ENCODE measurements at regions not wholly inside any gene's neighbourhood (a gene's known extent, or its start where the extent isn't known, plus 50 kb on each side); places are given as distances from the start of the nearest gene placed in this dataset.

GRCh38 chr9:14511452-14511851 lies 181.8 kb downstream of the ZDHHC21 start:
- TF ChIP-seq SPI1 (IDR thresholded peaks at IDR 0.05; ENCODE audit: borderline replicate concordance, low read depth) (no peak), POLR2AphosphoS5 (IDR thresholded peaks at IDR 0.05; ENCODE audit: low read depth) (no peak)
- Histone ChIP-seq H3K4me3 (replicated peaks; ENCODE audit: insufficient read depth, low read length) (no peak overlapping the region), H3K27me3 (ENCODE audit: insufficient read depth, poor library complexity, severe bottlenecking) (no peaks in the 10 kb centered on the region), H3K27ac (replicated peaks) (no peak overlapping the region)
- DNase-seq (ENCODE audit: low read depth in 1 of 2, low spot score in 1 of 2), result no peak

GRCh38 chr9:14508884-14509283 lies 184.3 kb downstream of the ZDHHC21 start:
- no peak for DNase-seq (ENCODE audit: low read depth in 1 of 2, low spot score in 1 of 2)
- Histone ChIP-seq H3K27ac (replicated peaks) (no peak overlapping the region), H3K27me3 (ENCODE audit: insufficient read depth, poor library complexity, severe bottlenecking) (no peaks in the 10 kb centered on the region), H3K4me3 (replicated peaks; ENCODE audit: insufficient read depth, low read length) (no peak overlapping the region)
- TF ChIP-seq CTCF (IDR thresholded peaks at IDR 0.05; ENCODE audit: insufficient read depth, low read length) (no peak), GABPA (IDR thresholded peaks at IDR 0.05; ENCODE audit: low read depth) (no peak), REST (IDR thresholded peaks at IDR 0.05; ENCODE audit: insufficient replicate concordance, low read depth) (no peak), POLR2AphosphoS5 (IDR thresholded peaks at IDR 0.05; ENCODE audit: low read depth) (no peak), SPI1 (IDR thresholded peaks at IDR 0.05; ENCODE audit: borderline replicate concordance, low read depth) (no peak)

- Histone ChIP-seq H3K27ac (replicated peaks) (no peak overlapping the region), H3K4me3 (replicated peaks; ENCODE audit: insufficient read depth, low read length) (no peak overlapping the region), H3K27me3 (ENCODE audit: insufficient read depth, poor library complexity, severe bottlenecking) (no peaks in the 10 kb centered on the region)
- no peak for DNase-seq (ENCODE audit: low read depth in 1 of 2, low spot score in 1 of 2)
- TF ChIP-seq GABPA (IDR thresholded peaks at IDR 0.05; ENCODE audit: low read depth), result no peak
- TF ChIP-seq CTCF (IDR thresholded peaks at IDR 0.05; ENCODE audit: insufficient read depth, low read length), result no peak
- TF ChIP-seq POLR2AphosphoS5 (IDR thresholded peaks at IDR 0.05; ENCODE audit: low read depth), result no peak
- no peak for TF ChIP-seq REST (IDR thresholded peaks at IDR 0.05; ENCODE audit: insufficient replicate concordance, low read depth)
- no peak for TF ChIP-seq SPI1 (IDR thresholded peaks at IDR 0.05; ENCODE audit: borderline replicate concordance, low read depth)
Observed at GRCh38 chr9:14501366-14501765, 187.4 kb upstream of the NFIB start.

- no peak for DNase-seq (ENCODE audit: low read depth in 1 of 2, low spot score in 1 of 2)
- H3K27me3 ChIP-seq (ENCODE audit: insufficient read depth, poor library complexity, severe bottlenecking), result no peaks in the 10 kb centered on the region
- H3K4me3 ChIP-seq (replicated peaks; ENCODE audit: insufficient read depth, low read length), result no peak overlapping the region
- no peak overlapping the region for H3K27ac ChIP-seq (replicated peaks)
- TF ChIP-seq REST (IDR thresholded peaks at IDR 0.05; ENCODE audit: insufficient replicate concordance, low read depth) (no peak), POLR2AphosphoS5 (IDR thresholded peaks at IDR 0.05; ENCODE audit: low read depth) (no peak), CTCF (IDR thresholded peaks at IDR 0.05; ENCODE audit: insufficient read depth, low read length) (no peak)
Observed at GRCh38 chr9:14500705-14501104, 186.8 kb upstream of the NFIB start.

All from HL-60 (cell line).